ENCODE measurements at regions not wholly inside any gene's neighbourhood (a gene's known extent, or its start where the extent isn't known, plus 50 kb on each side); places are given as distances from the start of the nearest gene placed in this dataset.

DNA sequence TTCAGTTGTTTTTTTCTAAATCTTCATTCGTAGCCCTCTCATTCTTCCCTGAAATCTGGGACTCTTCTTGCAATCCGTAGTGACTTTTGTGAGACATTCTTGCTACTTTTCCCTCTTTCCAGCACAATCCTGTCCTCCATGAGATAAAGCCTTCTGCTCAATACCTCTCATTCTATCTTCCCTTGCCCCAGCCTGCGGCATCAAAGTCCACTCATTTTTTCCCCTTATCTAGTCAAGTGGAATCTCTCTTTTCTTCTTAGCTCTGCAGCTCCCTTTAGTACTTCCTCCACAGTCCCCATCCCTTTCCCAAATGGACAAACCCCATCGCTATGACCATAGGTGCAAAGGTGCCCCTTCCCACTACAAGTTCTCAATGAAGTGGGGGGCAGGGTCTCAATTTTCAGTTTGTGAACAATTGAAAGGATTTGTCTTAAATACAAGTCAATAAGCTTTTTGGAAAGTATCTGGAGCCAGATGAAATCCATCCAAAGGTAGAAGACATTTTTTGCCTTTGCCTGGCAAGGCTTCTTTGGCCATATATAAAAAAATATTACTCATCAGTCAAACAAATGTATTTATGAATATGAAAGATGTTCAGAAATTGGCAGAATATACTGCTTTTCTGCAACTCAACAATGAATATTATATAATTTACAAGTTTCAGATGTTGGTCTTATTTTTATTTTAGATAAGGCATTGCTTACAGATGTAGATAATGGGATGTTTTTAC, 179.4 kb downstream of the SNAPC1 start:
- no peak for DNase-seq (ENCODE audit: low read depth)

DNA sequence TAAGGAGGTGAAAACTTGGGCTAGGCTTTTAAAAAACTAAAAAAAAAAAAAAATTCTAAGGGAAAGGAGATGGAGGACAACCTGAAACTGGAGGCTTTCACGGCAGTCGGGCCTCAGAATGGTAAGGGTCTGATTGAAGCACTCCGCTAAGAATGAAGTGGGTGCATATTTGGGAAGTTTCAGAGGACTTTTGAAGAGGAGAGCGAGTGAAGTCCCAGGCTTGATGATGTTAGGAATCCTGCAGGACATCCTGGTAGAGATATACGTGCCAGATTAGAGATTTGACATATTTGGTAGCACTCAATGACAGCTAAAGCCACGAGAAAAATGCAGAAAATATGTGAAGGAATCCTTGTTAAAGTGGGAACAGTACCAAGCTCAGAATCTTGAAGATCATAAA, 186.2 kb downstream of the SNAPC1 start:
- no peak for DNase-seq (ENCODE audit: low read depth)

DNA sequence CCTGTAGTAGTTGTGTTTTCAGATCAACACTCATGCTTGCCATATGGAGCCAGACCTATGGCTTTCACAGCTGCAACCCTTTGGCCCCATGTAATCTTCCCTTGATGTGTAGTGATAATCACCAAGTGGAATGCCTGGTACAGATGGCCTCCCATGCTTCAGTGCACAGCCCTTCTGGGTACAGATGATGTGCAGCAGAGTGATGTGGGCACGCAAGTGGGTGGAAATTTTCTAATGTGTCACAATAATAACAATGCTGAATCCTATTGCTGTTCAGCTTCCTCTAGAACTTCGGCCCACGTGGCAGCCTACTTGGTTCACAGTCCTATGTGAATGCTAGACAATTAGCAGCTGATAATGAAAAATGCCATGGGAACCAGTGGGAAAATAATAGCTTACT, 188.1 kb downstream of the SNAPC1 start:
- no peak for DNase-seq (ENCODE audit: low read depth)

DNA sequence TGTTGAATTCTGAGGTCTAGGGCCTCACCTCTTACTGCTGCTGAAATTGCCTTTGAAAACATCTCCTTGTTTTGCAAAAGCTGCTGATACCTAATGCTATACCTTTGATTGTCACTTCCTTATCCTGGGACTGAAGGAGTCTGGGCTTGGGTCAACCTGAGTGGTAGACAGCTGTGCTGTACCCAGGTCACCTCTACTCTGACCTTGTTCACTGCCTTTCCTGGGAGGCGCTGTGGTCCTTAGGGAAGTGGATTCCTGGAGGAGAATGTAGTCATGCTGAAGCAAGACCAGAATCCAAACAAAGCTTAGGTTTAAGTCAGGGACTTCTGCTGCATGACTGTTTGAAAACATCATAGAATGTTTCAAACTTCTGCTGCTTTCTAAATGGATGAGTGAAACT, 191.4 kb downstream of the SNAPC1 start:
- DNase-seq (ENCODE audit: low read depth) = no peak

DNA sequence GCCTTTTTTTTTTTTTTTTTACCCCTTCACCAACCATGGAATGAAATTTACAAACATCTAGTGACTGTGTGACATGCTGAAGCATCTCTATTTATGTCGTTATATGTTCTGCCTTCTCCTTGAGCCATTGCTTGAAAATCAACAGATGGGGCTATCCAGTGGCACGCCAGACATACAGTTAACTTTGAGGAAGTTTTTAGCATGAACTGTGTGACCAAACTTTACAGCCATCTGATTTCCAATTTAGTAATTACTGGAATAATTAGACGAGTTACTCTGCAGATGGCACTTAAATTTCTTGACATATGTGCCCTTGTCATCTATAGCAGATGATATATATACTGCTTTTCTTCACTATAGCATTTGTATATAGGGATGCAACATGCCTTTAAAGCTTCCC, 192.1 kb downstream of the SNAPC1 start:
- DNase-seq (ENCODE audit: low read depth) = no peak

DNA sequence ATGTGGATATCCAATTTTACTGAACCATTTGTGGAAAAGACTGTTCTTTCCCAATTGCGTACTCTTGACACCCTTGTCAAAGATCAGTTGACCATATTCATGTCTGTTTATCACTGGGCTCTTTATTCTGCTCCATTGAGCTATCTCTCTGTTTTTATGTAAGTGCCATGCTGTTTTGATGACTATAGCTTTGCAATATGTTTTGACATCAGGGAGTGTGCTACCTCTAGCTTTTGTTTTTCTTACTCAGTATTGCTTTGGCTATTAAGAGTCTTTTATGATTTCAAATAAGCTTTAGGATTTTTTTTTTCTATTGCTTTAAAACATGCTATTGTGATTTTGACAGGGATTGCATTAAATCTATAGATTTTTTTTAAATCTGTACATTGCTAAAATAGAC, 194.3 kb downstream of the SNAPC1 start:
- DNase-seq (ENCODE audit: low read depth) = no peak

DNA sequence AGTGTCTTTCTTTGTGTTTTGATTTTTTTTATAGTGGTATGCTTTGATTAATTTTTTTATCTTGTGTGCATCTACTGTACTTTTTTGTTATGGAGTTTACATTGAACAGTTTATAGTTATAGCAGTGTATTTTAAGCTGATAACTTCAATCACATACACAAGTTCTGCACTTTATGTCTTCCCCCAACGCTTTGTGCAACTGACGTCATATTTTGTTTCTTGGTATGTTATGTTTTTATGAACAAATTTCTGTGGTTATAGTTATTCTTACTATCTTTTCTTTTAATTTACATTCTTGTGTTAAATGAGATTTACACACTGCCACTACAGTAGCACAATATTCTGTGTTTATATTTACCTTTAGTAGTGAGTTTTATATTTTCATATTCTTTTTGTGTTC, 197.1 kb downstream of the SNAPC1 start:
- DNase-seq (ENCODE audit: low read depth) = no peak

DNA sequence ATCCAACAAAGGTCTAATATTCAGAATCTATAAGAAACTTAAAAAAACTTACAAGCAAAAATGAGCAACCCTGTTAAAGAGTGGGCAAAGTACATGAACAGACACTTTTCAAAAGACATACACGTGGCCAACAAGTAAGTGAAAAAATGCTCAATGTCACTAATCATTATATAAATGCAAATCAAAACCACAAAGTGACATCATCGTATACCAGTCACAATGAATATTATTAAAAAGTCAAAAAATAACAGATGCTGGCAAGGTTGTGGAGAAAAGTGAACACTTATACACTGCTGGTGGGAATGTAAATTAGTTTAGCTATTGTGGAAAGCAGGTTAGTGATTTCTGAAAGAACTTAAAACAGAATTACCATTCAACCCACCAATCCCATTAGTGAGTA, 199.1 kb downstream of the SNAPC1 start:
- DNase-seq (ENCODE audit: low read depth) = no peak

DNA sequence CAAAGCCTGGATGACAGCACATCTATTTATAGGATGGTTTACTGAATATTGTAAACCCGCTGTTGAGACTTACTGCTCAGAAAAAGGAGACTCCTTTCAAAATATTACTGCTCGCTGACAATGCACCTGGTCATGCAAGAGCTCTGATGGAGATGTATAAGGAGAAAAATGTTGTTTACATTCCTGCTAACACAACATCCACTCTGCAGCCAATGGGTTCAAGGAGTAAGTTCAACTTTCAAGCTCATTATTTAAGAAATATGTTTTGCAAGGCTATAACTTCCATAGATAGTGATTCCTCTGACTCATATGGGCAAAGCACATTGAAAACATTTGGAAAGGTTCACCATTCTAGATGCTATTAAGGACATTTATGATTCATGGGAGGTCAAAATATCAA, 201.7 kb downstream of the SNAPC1 start:
- no peak for DNase-seq (ENCODE audit: low read depth)

DNA sequence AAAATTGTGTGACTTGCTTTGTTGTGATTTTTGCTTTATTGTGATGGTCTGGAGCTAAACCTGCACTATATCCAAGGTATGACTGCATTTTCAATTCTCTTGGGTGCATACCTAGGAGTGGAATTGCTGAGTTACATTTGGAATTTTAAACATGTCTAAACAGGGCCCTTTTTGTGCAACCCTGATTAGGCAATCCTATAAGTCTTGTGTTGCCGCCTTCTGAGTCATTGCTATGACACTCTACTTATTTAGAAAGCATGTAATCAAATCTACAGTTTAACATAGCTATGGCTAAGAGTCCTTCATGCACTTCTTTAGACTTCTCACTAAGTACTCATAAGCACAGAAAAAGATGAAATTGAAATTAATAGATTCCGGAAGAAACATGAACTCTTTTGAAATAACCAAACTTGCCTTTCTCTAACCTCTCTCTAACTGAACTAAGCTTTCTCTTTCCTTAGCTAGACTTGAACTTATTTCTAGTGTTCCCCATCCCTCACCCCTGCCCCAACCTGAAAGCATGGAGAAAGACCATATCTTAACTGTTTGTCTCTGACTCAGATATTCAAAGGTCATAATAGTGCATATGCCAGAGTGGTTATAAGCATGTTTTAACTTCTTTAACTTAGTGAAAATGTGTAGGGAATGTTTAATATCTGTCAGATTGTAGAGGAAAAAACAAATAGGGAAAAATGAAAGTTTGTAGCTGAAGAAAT, 203.0 kb downstream of the SNAPC1 start:
- DNase-seq (ENCODE audit: low read depth) = no peak

DNA sequence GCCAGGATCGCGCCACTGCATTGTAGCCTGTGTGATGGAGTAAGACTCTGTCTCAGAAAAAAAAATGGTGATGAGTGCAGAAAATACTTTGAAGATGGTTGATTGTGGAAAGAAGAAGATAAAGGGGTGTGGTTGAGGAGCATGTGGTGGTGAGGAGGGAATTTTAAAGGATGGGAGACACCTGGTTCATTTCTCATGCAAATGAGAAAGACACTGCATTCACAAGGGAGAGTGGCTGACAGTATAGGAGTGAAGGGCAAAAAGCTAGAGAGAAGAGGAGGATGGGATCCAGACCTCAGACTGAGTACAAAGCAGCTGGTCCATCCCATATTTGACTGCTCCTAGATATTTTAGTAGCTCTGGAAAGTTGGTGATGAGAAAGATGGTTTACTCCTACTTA, 206.0 kb downstream of the SNAPC1 start:
- DNase-seq (ENCODE audit: low read depth) = no peak

DNA sequence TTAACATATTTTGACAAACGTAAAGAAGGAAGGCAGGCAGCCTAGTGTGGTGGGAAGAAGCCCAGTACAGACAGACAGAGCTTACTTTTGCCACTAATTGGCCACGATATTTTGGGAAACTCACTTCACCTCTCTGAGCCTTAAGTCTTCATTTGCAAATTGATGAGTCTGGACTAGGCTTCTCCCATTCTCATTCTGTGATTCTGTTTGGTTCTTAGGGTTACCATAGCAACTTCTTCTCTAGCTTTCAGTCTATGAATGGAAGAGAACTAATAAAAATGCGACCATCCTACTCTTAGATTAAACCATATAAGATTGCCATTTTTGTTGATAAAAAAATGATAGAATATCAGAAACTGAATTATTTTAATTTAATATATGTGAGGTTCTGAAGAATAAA, 210.5 kb downstream of the SNAPC1 start:
- DNase-seq (ENCODE audit: low read depth) = no peak

DNA sequence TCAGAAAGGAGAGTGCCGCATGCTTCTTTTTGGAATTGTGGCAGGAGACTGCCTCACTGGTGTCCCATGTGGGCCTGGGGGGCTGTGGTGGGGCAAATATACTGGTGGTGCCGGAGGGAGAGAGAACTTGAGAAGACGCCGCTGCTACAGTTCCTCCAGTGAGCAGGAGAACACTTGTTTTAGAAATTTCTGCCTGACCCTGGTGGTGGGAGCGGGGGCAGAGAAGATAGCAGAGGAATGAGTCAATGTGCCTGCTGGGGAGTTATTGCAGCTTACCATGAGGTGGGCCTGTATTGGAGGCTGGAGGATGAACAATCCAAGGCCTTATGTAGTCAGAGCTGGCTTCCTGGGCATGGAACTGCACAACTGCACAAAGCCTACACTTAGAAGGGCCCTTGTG, 211.8 kb downstream of the SNAPC1 start:
- no peak for DNase-seq (ENCODE audit: low read depth)

DNA sequence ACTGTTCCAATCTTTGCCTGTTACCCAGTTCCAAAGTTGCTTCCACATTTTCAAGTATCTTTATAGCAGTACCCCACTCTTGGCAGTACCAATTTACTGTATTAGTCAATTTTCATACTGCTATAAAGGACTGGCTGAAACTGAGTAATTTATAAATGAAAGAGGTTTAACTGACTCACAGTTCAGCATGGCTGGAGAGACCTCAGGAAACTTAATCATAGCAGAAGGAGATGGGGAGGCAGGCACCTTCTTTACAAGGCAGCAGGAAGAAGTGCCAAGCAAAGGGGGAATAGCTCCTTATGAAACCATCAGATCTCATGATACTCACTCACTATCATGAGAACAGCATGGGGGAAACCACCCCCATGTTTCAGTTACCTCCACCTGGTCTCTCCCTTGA, 215.0 kb downstream of the SNAPC1 start:
- DNase-seq (ENCODE audit: low read depth) = no peak

DNA sequence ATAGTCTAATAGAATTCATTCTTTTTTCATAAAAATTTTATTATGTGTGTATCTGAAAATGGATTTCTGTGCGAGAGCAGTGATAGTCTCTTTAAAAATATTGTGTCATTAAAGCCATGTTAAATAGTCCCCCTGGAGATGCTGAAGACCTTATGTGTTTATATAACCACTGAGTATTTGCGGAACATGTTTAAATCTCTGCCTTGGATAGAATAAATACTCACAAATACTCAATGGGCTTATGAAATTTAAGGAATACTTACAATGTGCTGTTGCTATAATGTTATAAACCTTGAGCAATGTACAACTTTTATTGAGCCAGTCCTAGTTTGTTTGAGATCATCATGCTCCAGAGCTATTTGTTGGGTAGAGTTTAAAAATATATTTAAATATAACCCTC, 226.0 kb downstream of the SNAPC1 start:
- no peak for DNase-seq (ENCODE audit: low read depth)

DNA sequence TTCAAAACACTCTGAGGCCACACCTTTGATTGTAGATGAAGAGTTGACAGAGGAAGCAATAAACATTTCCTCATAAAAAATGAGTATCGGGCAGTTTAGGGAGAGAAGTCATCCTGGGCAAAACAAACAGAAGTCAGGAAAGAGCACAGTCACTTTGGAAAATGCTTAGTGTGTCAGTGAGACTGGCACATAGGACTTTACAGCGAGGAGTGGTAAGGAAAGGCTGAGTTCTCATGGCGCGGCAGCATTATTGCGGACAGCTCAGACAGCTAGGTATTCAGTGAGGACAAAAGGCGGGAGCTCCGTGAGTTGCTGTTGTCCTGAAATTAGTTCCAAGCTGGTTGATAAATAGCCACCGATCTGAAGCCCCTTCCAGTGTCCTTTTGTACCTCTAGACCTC, 229.9 kb downstream of the SNAPC1 start:
- no peak for DNase-seq (ENCODE audit: low read depth)

DNA sequence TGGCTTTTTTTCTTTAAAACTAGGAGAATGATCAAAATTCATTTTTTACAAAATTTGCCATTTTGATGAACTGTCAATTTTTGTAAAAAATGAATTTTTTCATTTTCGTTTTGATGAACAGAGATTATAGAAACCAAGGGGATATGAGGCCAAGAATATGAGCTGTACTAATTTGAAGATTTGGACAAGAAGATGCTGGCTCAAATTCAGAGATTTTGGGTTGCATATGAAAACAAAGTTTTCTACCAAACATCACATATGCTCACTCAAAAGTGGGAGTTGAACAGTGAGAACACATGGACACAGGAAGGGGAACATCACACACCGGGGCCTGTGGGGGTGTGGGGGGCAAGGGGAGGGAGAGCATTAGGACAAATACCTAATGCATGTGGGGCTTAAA, 230.7 kb downstream of the SNAPC1 start:
- no peak for DNase-seq (ENCODE audit: low read depth)

DNA sequence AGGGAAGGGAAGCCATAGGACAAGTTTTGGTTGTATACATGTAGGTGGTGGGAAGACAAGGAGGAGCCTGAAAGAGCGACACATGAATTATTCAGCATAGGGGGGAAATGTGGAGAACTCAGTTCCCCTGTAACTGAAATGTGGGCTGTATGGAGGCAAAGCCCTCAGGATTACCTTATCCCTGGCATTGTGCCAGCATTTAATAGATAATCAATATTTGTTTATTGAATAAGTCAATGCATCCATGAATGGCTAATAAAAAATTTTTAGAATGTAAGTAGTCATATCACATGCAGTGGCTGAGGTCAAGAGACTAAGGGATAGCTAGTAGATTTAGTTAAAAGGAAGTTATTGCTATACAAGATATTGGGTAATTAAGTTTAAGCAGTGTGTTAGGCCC, 232.4 kb downstream of the SNAPC1 start:
- no peak for DNase-seq (ENCODE audit: low read depth)

DNA sequence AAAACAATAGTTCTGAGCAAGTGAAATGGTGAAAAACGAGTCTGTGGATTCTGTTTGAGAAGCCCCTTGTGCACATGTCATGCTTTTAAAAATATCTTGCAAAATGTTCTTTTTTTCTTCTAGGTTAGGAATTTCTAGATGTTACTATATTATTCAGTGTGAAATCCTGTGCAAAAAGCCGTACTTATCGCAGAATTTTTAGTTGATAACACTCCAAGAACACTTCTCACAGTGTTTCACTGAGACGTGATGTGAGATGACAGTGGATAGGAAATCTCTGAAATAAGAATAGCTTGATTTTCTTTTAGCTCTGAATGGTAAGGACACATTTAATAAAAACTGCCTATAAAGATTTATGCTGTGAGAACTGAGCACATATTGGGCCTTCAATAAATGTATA, 234.5 kb downstream of the SNAPC1 start:
- DNase-seq (ENCODE audit: low read depth) = no peak

DNA sequence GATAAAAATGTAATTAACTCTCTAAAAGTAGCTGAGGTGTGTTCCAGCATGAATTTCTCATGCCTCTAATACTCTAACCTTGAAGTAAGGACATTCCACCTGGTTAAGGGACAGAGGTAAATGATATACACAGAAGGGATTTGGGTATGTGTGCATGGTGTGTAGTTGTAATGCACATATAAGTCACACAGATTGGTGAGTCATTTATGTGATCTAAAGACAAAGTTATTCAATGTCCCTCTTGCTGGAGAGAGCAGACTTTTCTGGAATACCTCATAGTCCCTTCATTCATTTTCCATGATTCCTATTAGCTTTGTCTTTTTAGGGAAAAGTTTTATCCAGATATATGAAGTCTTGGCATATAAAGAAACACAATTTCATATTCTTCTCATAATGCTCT, 234.9 kb downstream of the SNAPC1 start:
- DNase-seq (ENCODE audit: low read depth) = no peak

DNA sequence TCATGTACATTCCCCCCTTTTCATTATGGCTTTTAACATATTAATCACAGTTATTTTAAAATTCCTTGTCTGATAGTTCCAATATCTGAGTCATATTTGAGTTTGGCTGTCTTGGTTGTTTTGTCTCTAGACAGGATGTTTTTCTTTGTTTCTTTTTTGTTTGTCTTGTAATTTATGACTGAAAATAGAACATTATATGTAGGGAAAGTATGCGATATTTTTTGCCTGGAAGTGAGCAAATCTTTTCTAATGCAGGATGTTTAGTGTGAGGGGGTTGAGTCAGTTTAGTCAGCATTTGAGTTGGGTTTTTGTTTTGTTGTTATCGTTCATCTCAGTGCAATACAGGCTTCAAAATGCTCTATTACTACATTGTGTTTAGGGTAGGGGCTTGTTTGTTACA, 239.7 kb downstream of the SNAPC1 start:
- DNase-seq (ENCODE audit: low read depth) = no peak

DNA sequence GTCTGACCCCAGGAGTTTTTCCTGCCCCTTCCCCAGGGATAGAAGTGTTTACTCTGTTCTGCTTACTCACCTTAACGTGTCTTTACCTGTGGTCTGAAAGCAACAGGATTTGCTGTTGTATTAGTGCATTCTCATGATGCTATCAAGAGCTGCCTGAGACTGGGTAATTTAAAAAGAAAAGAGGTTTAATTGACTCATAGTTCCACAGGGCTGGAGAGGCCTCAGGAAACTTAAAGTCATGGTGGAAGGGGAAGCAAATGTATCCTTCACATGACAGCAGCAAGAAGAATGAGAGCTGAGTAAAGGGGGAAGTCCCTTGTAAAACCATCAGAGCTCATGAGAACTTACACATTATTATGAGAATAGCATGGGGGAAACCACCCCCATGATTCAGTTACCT, 240.4 kb downstream of the SNAPC1 start:
- DNase-seq (ENCODE audit: low read depth) = no peak

DNA sequence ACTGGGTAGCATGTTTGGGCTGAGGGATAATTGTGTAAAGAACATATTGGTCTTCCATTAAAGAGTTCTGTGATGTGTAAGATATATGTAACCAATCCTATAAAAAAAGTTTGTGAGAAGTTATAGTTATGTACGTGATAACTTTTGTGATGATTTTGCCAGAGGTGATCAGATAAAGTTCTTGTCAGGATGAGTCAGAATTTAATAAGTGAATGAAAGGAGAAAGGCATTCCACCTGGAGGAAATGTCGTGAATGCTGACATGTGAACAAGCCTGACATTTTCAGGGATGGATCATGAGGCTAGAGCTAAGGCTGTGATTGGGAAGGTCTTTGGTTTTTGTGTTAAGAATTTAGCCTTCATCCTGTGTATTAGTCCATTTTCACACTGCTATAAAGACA, 241.5 kb downstream of the SNAPC1 start:
- no peak for DNase-seq (ENCODE audit: low read depth)

DNA sequence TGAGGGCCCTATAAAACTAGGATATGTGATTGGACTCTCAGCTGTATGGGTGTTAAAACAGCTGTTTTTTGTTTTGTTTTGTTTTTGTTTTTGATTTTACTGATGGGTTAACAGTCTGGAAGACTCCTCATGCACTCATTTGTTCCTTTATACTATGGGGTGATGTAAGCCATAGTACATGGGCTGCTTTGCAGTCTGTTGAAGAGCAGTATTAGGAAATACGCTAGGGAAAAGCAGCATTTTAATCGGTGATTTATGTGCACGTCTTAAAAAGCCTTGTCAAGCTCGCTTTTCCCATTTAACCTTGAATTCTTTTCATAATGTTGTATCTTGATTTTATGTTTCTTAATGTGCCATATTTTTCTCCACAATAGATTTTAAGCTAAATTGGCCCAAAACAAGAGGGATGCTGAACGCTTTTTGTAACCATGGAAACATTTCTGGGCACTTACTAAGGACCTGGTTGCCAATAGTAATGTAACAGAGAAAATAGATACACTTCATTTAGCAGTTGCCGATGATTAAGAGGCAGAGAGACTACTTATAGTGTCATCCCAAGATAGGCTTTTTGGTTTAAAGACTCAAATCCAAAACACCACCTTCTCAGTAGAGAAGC, 244.0 kb downstream of the SNAPC1 start:
- DNase-seq (ENCODE audit: low read depth) = no peak

Data from T follicular helper cell (primary cell).